ENCODE measurements at regions not wholly inside any gene's neighbourhood (a gene's known extent, or its start where the extent isn't known, plus 50 kb on each side); places are given as distances from the start of the nearest gene placed in this dataset.

DNA sequence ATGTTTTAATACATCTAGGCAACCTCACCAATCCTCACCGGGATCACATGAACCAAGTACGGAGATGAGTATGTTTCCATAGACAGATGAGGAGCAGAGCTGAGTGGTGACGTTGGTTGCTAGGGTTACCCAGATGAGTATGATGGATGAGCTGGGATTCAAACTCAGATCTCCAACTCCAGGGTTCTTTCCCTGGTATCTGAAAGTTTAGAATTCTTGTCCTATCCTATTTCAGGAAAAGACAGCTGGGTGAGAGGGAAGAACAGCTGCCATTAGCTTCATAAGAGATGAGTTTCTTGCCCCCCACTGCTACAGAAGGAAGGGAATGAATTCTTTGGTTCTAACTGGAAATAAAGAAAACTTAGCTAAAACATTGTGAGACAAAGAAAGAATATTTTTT is 728.9 kb upstream of the TBX3 start:
- no peak overlapping the region for H2BK120ac ChIP-seq (replicated peaks; ENCODE audit: low read depth, low read length)
- no peak overlapping the region for H3K56ac ChIP-seq (replicated peaks; ENCODE audit: insufficient read length, low read depth, low read length)
- no peak overlapping the region for H4K91ac ChIP-seq (replicated peaks; ENCODE audit: insufficient read length, low read length)
- 96% methylated on average over 3 of the region's 3 CpGs; no CpG with 5 or more reads in 1 of the 2 experiments for WGBS, 2 experiments (ENCODE audit: extremely low coverage in 1 of 2, insufficient coverage in 1 of 2, insufficient read length in 1 of 2, insufficient replicate concordance in 2 of 2, low coverage in 1 of 2, low lambda C conversion rate in 2 of 2, missing lambda C conversion rate in 1 of 2)
- no peak overlapping the region for H3K27ac ChIP-seq (ENCODE audit: low read depth, low read length)
- no peak overlapping the region for H2BK20ac ChIP-seq (ENCODE audit: low read length)
- no peaks in the 10 kb centered on the region for H3K79me2 ChIP-seq (ENCODE audit: control insufficient read depth in 1 of 2, insufficient read depth in 2 of 2, low read length in 2 of 2)
- H3K23me2 ChIP-seq (ENCODE audit: low read depth, low read length), result peaks cover 2% of the 10 kb centered on the region; the same call in 1 of the 2 replicates
- no peaks in the 10 kb centered on the region for H3K9me3 ChIP-seq (ENCODE audit: insufficient read depth in 2 of 2, low read depth in 1 of 2, low read length in 1 of 2)
- H4K8ac ChIP-seq (ENCODE audit: extremely low read depth, insufficient read depth, low read length), result no peak overlapping the region
- H4K5ac ChIP-seq (ENCODE audit: insufficient read length, low read depth, low read length), result no peak overlapping the region
- no peaks in the 10 kb centered on the region for H3K27me3 ChIP-seq (replicated peaks in 1 of 4; ENCODE audit: control insufficient read depth in 3 of 4, extremely low read depth in 1 of 4, insufficient read depth in 3 of 4, low read length in 3 of 4)
- H3K36me3 ChIP-seq (ENCODE audit: control insufficient read depth in 2 of 4, insufficient read depth in 4 of 4, low read length in 3 of 4), result no peaks in the 10 kb centered on the region
- no peak overlapping the region for H2AK5ac ChIP-seq (ENCODE audit: low read depth, low read length)
- no peak overlapping the region for H3K14ac ChIP-seq (ENCODE audit: insufficient read length)
- DNase-seq (ENCODE audit: low read depth in 1 of 2, low spot score in 2 of 2), result no peak
- H2AFZ ChIP-seq (ENCODE audit: low read length), result no peak overlapping the region
- H4K20me1 ChIP-seq (replicated peaks in 1 of 2; ENCODE audit: control insufficient read depth in 1 of 2, insufficient read depth in 2 of 2, low read length in 2 of 2), result no peaks in the 10 kb centered on the region
- H3K23ac ChIP-seq (ENCODE audit: insufficient read length), result no peak overlapping the region
- H2BK5ac ChIP-seq (ENCODE audit: low read depth, low read length), result no peak overlapping the region
- H2BK15ac ChIP-seq (ENCODE audit: low read length), result no peak overlapping the region
- peaks cover 0 to 10% (median 5%) of the 10 kb centered on the region in 4 experiments; a peak in 3 of 7 replicates for H3K4me1 ChIP-seq (replicated peaks in 1 of 4; ENCODE audit: control insufficient read depth in 3 of 4, insufficient read depth in 4 of 4, low read length in 3 of 4)
- no peak for FAIRE-seq
- no peak overlapping the region for H3K4ac ChIP-seq (replicated peaks; ENCODE audit: insufficient read length, low read depth, low read length)
- H3K9ac ChIP-seq (replicated peaks in 1 of 4; ENCODE audit: extremely low read depth in 1 of 4, low read depth in 3 of 4, low read length in 3 of 4), result no peak overlapping the region
- POLR2A ChIA-PET (ENCODE audit: partially characterized antibody), result interaction anchor here (1.4 kb wide), 1 partner anchor 8 kb away, joined by 3 read pairs; no protein-coding TSS in a partner anchor
- TF ChIP-seq CTBP2 (IDR thresholded peaks at IDR 0.05; ENCODE audit: borderline replicate concordance, insufficient read depth, insufficient read length, low read length), result no peak
- no peak for TF ChIP-seq TEAD4 (IDR thresholded peaks at IDR 0.05; ENCODE audit: low read depth, low read length)
- no peak for TF ChIP-seq ZNF274 (IDR thresholded peaks at IDR 0.05; ENCODE audit: borderline replicate concordance, extremely low read depth, low read length)
- TF ChIP-seq SAP30 (IDR thresholded peaks at IDR 0.05; ENCODE audit: insufficient read depth, insufficient replicate concordance, low read length), result no peak
- no peak for TF ChIP-seq NANOG (IDR thresholded peaks at IDR 0.05; ENCODE audit: insufficient read depth, low read depth, low read length, poor library complexity, severe bottlenecking)
- TF ChIP-seq BRCA1 (IDR thresholded peaks at IDR 0.05; ENCODE audit: low read depth, low read length), result no peak
- no peak for TF ChIP-seq GABPA (IDR thresholded peaks at IDR 0.05; ENCODE audit: borderline replicate concordance, insufficient read depth, low read length)
- no peak for TF ChIP-seq RAD21 (IDR thresholded peaks at IDR 0.05 in 1 of 2, conservative IDR thresholded peaks at IDR 0.05 in 1 of 2; ENCODE audit: low read depth in 2 of 2, low read length in 2 of 2)
- TF ChIP-seq POU5F1 (IDR thresholded peaks at IDR 0.05; ENCODE audit: low read depth, low read length), result no peak
- H3K18ac ChIP-seq (ENCODE audit: extremely low read depth, low read length), result no peak overlapping the region
- H2BK12ac ChIP-seq (ENCODE audit: low read depth, low read length), result no peak overlapping the region
- H3K79me1 ChIP-seq (ENCODE audit: low read depth, low read length), result no peaks in the 10 kb centered on the region
- H3K4me3 ChIP-seq (ENCODE audit: extremely low read depth in 1 of 4, insufficient read depth in 2 of 4, low read depth in 3 of 4, low read length in 4 of 4), result no peak overlapping the region
- CTCF ChIA-PET (ENCODE audit: partially characterized antibody), result interaction anchor here (1.4 to 1.6 kb wide), 2 partner anchors 20 to 44 kb away, joined by 4 to 6 read pairs; no protein-coding TSS in a partner anchor
- H3K4me2 ChIP-seq (ENCODE audit: insufficient read depth in 1 of 2, low read depth in 2 of 2, low read length in 2 of 2), result no peak overlapping the region

All from H1 (cell line).